NCI-H128 (cell line): ENCODE measurements at regions not wholly inside any gene's neighbourhood (a gene's known extent, or its start where the extent isn't known, plus 50 kb on each side); places are given as distances from the start of the nearest gene placed in this dataset.

Experiments used
- DNase-seq: peaks from one replicate; lab custom pipeline; 2025; ENCODE audit not compliant: unreplicated experiment; lab: John Stamatoyannopoulos, UW

DNA sequence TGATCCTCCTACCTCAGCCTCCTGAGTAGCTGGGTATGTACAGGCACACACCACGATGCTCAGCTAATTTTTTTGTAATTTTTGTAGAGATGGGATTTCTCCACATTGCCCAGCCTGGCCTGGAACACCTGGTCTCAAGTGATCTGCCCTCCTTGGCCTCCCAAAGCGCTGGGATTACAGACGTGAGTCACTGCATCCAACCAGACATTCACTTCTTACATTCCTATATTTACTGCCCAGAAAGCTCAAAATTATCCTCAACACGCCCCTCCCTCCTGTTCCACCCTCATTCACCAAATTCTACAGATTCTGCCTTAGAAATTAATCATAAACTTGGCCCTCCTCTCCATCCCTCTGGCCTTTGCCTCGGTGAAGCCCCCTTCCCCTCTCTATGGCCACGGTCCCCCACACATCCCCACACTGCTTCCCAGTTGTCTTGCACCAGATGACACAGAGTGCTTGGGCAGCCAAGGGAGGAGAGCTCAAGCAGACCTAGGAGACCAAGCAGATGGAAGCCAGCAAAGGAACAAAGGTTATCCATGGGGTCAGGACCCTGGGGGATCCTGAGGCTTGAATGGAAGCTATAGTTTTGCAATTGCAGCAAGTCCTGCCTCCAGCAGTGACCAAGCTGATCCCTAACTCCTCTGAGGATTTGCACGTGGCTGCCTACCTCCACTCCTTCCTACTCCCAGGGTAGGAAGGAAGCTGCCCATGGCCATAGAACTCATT lies 213.2 kb upstream of the FOXN3 start:
- DNase-seq, result no peak

DNA sequence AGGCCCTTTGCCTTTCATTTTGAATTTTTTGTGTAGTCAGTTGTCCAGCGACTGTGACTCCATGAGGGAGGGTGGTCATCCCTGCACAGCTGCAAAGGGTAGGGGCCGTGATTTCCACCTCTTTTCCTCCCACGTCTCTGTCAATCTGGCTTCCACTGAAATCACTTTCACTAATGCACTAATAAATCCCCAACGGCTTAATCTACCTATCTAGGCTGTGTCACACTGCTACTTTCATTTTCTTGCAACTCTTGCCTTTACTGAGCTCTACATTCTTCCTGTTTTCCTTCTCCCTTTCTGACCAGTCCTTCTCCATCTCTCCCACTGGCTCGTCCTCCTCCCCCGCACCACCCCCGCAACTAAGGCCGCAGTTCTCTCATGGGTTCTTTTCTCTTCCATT lies 212.3 kb upstream of the FOXN3 start:
- no peak for DNase-seq

DNA sequence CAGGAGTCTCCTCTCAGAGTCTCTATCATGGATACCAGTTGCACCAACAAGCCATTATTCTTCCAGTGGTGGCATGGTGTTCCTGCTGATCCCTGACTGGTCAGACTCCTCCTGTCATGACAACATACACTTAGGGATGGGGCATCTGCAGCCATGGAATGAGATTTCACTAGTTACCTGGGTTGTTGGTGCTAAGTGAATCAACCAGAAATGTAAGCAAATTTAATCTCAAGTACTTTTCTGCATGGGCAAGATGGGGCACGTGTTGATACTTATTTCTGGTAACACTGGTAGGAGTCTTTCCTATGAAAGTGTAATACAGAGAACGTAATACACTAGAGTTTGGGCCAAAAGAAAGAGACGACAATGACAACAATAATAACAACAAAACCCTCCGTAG lies 211.5 kb upstream of the FOXN3 start:
- DNase-seq, result no peak

DNA sequence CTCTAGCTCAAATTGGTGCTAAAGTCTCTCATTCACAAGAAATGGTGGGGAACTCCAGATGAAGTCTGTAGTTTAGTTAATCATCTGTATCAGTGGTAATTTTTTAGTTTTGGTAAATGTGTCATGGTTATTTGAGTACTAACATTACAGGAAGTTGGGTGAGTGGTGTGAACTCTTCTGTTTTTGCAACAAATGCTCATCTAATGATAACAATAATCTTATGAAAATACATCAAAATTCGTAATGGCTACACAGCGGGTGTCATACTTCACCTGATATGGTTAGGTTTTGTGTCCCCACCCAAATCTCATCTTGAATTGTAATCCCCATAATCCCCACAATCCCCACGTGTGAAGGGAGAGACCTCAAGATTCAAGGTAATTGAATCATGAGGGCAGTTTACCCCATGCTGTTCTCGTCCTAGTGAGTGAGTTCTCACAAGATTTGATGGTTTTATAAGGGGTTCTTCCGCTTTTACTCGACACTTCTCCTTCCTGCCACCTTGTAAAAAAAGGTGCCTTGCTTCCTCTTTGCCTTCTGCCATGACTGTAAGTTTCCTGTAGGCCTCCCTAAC lies 209.3 kb upstream of the FOXN3 start:
- no peak for DNase-seq

DNA sequence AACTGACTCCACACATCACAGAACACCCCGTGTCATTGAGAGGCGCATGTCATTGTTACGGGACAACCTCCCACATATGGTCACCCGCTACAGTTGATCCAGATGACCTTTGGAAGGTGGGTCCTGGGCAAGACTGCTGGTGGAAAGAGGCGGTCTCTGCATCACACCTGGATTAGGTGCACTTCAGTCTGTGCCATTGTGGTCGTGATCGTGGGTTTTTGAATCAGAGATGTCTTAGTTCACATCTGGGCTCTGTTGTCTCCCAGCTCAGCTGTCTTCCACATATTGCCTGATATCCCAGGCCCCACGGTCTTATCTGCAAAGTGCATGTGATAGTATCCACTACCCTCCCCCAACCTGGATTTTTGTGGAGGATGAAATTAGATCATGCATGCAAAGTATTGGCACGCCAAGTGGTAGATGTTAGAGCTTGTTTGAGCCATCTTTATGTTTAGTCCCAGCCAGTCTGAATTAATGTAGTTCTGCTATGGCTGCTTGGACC lies 208.7 kb upstream of the FOXN3 start:
- no peak for DNase-seq

DNA sequence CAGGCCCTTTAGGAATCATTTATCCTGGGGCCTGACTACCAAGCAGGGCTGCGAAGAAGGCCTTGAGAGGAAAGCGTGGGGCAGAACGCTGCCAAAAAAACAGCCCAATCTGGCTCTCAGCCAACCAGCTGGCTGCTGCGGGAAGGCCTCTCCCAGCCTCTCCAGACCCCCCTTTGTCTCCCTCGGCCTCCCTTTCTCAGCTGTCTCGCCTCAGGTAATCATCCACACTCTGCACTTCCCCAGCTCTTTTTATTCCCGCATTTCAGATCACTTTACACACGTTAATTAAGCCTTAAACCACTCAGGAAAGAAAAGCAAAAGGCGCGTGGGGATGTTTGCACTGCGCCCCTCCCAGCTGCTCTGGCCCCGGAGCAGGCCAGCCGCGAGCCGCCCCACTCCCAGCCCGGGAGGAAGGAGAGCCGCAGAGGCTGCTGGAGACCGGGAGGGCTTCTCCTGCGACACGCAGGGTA lies 208.2 kb upstream of the FOXN3 start:
- DNase-seq, result peak; percentile 77

DNA sequence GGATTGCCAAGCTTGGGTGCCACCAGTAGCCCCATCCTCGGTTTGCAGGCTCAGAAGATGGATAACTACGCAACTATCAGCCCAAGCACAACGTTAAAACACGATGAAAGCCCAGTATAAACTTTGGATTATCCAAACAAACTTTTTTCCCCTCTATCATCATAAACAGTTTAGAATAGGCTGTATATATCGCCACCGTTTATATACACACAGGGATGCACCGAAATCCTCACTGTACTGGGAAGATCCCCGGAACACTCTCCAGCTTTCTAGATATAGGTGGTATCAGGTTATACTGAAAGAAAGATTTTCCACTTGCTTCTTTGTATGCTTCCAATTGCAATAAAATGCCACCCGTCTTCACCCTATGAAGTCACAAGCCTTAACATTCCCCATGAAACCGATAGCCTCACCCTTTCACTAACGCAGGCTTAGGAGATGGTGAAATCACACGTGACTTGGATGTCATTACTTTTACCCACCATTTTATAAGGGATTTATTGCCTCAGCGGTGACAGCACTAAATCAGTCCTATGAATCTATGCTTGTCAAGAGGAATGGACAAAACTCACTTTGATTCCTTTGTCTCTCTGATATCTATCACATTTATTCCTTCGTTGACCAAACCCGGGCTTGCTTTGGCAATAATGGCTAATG lies 207.6 kb upstream of the FOXN3 start:
- DNase-seq, result no peak

DNA sequence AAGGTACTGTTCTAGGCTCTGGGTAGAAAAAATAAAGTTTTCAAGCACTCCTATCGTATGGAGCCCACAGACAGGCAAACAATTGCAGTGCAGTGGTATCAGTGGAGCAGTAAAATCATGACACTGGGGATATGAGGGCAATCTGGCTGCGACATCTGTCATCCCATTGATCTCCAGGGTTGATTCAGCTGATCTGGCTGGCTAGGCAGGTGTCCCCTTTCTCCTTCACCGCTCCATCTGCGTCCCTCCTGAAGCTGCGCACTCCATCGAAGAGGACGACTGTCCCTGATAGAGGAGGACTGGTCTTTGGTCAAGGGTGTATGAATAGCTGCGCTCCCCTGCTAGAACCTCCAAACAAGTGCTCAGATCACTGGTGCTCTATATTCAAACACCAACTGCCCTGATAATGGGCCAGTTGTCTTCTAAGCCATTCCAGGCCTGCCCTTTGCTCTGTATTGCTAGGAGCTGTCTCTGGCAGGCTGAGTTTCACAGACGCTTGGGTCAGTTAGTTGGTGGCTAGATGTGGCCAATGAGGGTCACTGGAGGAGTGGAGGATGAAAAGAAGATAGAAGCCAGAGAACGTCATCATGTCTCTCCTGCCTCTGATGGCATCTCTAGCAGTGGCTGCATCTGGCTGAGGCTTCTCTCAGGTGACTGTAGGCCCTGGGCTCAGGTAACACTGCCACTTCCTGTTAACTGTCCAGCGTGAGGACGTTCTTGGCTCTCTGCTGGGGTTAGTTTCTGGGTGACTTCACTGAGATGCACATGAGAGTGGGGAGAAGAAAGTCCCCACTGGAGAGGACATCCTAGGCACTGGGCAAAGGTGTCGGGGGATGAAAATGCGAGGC lies 205.0 kb upstream of the FOXN3 start:
- DNase-seq, result no peak

DNA sequence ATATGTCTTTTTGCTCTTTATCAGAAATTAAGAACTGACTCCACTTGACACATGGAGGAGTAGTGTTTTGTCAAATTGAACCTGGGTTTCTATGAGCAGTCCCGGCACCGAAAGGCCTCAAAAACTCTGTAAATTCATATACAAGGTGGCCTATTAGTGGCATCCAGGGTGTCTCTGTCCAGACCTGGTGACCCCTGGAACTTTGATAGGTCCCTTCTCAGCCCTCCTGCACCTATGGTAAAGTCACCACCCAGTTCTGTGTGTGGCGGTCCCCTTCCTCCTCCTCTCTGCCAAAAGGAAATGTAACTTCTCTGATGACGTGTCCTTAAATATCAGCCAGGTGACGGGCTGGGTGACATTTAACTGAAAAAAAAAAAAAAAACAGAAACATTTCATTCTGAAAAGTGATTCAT lies 204.0 kb upstream of the FOXN3 start:
- DNase-seq, result no peak

DNA sequence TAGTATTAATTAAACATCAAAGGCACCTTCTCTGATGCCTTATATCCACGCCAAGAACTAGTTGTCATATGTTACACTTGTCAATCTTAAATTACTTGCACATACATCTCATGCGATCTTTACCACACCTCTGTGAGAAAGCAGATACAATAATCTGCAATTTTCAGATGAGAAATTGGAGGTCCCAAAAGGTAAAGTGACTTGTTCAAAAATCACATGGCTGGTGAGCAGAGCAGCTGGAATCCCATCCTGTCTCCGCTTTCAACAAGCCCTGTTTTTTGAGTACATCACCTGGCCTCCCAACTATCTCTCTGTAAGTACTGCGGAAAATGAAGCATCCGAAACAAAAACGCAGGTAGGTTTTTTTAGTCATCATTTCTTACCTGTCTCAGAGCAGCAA lies 203.4 kb upstream of the FOXN3 start:
- no peak for DNase-seq

DNA sequence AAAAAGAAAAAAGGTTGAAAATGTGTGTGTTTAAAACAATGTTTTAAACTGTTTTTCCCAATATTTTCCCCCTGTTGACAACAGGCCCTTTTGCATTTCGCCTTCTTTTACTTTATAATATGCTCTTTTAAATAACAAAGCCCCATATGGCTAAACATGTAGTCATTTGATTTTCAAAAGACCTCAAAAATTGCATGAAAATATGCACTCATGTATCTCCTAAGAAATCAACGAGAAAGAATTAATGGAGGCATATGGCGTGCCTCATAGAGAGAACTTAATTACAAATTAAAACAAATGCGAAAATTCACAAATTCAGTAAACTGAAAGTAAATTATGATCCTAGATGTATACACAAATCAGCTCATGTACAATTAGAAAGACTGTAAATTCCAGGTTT lies 202.6 kb upstream of the FOXN3 start:
- no peak for DNase-seq

DNA sequence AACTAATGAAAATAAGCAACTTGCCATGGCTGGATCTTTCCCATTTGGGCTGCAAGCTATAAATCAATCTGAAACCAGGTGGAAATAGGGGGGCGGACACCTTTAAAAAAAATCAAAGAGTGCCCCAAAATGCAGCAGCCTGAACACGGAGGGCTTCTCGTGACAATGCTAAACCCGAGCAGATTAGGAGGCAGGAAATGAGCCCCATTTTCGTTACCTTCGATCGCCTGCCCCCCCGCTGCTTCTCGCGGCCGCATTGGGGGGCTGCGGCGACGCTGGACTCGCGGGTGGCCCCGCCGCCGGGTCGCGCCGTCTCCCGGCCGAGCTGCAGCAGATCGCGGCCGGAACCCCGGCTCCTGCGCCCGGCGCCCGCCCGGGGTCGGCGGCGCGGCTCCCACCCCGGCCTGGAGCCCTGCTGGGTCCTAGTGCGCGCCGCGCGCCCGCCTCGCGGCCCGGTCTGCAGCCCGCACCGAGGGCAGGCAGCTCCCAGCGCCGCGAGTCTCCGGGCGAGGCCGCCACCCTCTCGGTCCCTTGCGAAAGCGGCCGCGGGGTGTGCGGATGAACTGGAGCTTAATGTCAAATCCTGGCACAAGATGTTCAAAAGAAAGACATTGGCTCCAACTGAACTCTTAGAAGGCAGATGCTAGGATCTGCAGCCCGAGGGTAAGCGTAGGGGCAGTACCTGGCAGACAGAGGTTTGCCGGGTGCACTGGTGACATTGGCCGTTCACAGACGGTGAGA lies 201.9 kb upstream of the FOXN3 start:
- DNase-seq, result no peak

DNA sequence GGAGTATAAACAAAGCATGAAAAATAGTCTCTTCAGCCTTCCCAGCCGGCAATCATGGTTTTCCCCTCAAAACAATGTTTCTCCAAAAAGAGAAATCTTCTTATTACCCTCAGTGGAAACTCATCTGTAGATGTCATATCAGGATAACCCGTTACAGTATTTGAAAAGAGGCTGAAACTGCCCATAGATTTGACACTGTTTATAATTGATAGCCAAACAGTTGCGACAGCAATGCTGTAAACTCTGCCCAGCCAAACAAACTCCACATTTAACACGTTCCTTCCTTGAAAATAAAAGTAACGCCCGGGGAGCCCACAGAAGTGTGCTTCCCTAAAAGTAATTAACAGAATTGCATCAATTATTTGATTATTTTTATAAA lies 201.3 kb upstream of the FOXN3 start:
- no peak for DNase-seq

DNA sequence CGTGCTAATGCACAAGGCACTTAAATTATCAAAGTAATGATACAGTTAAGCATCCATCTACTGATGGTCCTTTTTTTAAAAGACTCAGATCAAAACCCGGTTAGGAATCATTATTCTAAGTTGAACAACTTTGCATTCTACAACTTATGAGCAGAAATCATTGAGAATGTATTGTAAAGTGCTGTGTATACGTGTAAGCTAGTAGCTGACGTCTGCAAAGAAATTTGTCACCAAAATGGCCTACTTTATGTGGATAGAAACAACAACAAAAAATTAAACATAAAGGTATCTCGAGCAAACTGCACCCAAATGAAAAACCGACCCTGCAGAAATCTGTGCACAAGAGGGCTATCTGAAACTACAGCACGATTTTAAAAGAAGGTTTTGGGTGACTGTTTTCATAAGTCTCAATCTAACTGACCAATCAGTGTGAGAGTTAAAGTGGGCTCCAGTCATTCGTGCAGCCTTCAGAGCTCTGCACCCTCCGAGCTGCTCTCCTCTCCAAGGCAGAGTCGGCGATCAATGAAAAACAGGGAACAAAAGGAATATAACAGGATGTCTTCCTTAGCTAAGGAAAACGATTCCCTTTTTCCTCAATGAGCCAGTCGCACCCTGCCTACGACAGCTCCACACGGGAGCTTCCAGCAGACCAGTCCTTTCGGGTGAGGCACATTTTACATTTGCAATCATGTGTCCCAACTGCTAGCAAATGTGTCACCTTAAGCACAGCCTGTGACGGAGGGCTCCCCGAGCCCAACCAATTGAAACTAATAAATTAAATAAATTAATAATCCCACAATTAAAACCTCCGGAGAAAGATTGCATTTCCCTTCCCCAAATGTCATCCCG lies 200.7 kb upstream of the FOXN3 start:
- DNase-seq, result no peak

DNA sequence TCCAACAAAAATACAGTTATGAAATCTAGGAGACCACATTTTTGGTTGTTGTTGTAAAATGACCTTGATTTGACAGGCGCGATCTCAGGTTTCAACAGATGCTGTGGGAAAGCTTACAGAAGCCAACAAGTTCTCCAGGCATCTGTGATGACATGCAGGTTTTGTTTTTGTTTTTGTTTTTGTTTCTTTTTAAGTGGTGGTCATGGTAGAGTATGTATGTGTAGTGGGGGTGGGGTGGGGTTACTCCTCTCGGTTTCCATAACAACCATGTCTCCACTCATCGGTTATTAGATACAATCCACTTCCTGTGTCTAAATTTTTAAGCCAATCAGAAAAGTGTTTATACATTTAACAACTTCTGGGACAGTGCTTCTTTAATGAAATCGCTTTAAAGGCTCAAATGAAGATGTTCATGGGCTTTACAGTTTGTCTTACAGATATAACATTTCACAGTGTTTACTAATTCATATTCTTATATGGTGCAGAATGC lies 199.9 kb upstream of the FOXN3 start:
- no peak for DNase-seq

DNA sequence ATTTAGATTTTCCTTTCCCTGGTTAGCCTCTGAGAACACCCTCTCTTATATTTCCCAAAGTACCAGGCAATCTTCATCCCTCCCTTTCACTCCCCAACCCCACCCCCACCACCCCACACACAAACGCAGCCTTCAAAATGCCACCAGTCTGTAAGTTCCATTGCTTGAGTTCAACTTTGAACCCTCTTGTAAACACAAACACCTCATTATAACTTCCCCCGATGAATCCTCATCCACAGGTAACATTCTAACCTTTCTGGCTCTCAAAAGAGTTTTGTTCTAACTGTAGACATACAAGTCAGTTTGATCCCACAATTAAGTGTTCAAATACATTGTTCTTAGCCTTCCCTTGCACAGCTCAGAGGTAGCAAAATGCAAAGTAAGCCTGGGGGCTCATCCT lies 199.4 kb upstream of the FOXN3 start:
- no peak for DNase-seq

DNA sequence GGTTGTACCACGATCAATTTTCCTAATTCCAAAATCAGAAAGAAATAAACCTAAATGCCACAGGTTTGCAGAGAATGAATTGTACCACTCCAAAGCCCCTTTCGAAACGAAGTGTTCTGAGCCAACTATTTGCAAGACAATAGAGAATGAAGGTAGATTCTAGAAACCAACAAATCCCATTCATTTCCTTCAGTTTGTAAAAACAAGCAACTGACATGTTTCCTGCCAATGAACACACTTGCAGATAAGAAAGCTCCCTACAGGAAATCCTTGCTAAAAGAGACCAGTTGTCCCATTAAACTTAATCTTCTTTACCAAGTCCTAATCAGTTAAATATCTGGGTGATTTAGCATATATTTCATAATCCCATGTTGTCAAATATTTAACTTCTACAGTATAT lies 198.4 kb upstream of the FOXN3 start:
- DNase-seq, result no peak

DNA sequence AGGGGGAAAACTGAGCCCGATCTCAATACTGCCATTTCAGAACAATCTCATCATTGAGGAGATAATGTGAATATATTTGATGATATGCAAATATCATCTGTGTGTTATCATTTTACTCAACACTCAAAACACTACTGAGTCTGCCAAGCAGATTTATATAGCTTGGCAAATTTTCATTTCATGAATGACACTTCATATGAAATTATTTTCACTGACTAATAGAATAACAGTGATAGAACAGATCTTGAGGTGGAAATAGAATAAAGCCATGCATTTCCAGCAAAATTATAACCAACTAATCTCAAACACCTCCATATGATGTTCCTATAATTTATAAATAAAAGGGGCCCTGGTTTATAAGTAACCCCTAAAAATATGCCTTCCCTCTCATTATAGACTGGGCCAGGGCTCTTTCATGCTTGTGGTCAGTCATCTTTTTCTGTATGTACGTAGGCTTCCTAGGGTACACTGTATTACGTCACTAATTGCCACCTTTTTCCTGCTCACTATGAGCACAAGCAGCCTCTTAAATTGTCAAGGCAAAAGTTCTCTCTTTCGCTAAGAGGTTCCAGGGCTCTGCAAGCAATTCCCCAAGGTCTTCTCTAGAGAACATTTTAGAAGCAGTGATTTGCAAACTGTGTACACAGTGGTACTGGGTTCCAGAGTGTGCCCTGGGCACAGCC lies 197.1 kb upstream of the FOXN3 start:
- no peak for DNase-seq
